ENCODE measurements at regions not wholly inside any gene's neighbourhood (a gene's known extent, or its start where the extent isn't known, plus 50 kb on each side); places are given as distances from the start of the nearest gene placed in this dataset.

- no peak for TF ChIP-seq POLR2A (IDR thresholded peaks at IDR 0.05)
- no peak for TF ChIP-seq CTCF (IDR thresholded peaks at IDR 0.05)
These were observed 344.6 kb downstream of the GBE1 start for GRCh38 chr3:81416812-81417211.
